IMR-90 (cell line): ENCODE measurements at regions not wholly inside any gene's neighbourhood (a gene's known extent, or its start where the extent isn't known, plus 50 kb on each side); places are given as distances from the start of the nearest gene placed in this dataset.

Source experiments
- CEBPB ChIP-seq: IDR thresholded peaks from 2 replicates; pipeline ENCODE4 v1.6.1; 2012; ENCODE audit warnings: low read depth, low read length, improper control_type of control experiment
- CTCF ChIP-seq: conservative IDR thresholded peaks from 2 replicates; pipeline ENCODE4 v1.5.1; 2012; ENCODE audit warnings: mild to moderate bottlenecking, low read depth, low read length, improper control_type of control experiment
- POLR2A ChIP-seq: IDR thresholded peaks from 2 replicates; pipeline ENCODE4 v1.6.1; 2012; ENCODE audit warnings: mild to moderate bottlenecking, low read depth, low read length
- RAD21 ChIP-seq: IDR thresholded peaks from 2 replicates; pipeline ENCODE4 v1.6.1; 2012; ENCODE audit warnings: low read length, improper control_type of control experiment
- RCOR1 ChIP-seq: IDR thresholded peaks from 2 replicates; pipeline ENCODE4 v1.6.1; 2012; ENCODE audit warnings: mild to moderate bottlenecking, low read length, improper control_type of control experiment; ENCODE audit not compliant: insufficient replicate concordance
- RFX5 ChIP-seq: IDR thresholded peaks from 2 replicates; pipeline ENCODE4 v1.8.0; 2012; ENCODE audit warnings: low read depth, mild to moderate bottlenecking, low read length, moderate library complexity
- SMC3 ChIP-seq: fragments of 150-350 bp; IDR thresholded peaks from 2 replicates; pipeline ENCODE4 v1.6.1; 2016; ENCODE audit warnings: low read depth, mild to moderate bottlenecking, antibody characterized with exemption, low read length, moderate library complexity
- TF ChIP-seq, protein P1 (sequence below): fragments of 150-350 bp; IDR thresholded peaks from 2 replicates; pipeline ENCODE4 v1.6.1; 2016; ENCODE audit warnings: low read depth, mild to moderate bottlenecking, low read length, moderate library complexity, borderline replicate concordance

DNA sequence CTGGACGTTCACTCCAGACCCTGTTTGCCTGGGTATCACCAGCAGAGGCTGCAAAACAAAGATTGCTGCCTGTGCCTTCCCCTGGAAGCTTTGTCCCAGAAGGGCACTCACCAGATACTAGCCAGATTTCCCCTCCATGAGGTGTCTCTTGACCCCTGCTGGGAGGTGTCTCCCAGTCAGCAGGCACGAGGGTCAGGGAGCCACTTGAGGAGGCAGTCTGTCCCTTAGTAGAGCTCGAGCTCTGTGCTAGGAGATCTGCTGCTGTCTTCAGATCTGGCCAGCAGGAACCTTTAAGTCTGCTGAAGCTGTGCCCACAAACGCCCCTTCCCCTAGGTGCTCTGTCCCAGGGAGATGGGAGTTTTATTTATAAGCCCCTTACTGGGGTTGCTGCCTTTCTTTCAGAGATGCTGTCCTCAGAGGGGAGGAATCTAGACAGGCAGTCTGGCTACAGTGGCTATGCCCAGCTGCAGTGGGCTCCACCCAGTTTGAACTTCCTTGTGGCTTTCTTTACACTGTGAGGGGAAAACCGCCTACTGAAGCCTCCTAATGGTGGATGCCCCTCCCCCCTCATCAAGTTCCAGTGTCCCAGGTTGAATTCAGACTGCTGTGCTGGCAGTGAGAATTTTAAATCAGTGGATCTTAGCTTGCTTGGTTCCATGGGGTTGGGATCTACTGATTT is 253.9 kb downstream of the SPATA31D1 start:
- no peak for TF ChIP-seq POLR2A
- no peak for TF ChIP-seq CTCF
- no peak for TF ChIP-seq CEBPB
- TF ChIP-seq RFX5 = no peak
- TF ChIP-seq, protein P1, sequence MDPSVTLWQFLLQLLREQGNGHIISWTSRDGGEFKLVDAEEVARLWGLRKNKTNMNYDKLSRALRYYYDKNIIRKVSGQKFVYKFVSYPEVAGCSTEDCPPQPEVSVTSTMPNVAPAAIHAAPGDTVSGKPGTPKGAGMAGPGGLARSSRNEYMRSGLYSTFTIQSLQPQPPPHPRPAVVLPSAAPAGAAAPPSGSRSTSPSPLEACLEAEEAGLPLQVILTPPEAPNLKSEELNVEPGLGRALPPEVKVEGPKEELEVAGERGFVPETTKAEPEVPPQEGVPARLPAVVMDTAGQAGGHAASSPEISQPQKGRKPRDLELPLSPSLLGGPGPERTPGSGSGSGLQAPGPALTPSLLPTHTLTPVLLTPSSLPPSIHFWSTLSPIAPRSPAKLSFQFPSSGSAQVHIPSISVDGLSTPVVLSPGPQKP = no peak
- TF ChIP-seq RAD21 = no peak
- no peak for TF ChIP-seq SMC3
- no peak for TF ChIP-seq RCOR1
